Mesothelial cell of epicardium (in vitro differentiated cells): ENCODE measurements at regions not wholly inside any gene's neighbourhood (a gene's known extent, or its start where the extent isn't known, plus 50 kb on each side); places are given as distances from the start of the nearest gene placed in this dataset.

ENCODE experiments used
- DNase-seq, 2 experiments: peaks; one replicate each; pipeline ENCODE4 v3.0.0; 2021; ENCODE audit warnings: low spot score in 2 of 2; ENCODE audit not compliant: unreplicated experiment in 2 of 2
- H3K27ac Mint-ChIP-seq: 2 replicates; pipeline ENCODE4 v1.8.0; 2021; ENCODE audit warnings: mixed read lengths
- H3K27me3 Mint-ChIP-seq: 2 replicates; pipeline ENCODE4 v1.8.0; 2021; ENCODE audit warnings: low read depth, mixed read lengths
- H3K36me3 Mint-ChIP-seq: 2 replicates; pipeline ENCODE4 v1.8.0; 2021; ENCODE audit warnings: mixed read lengths
- H3K4me1 Mint-ChIP-seq: 2 replicates; pipeline ENCODE4 v1.8.0; 2021; ENCODE audit warnings: mixed read lengths
- H3K4me3 Mint-ChIP-seq: 2 replicates; pipeline ENCODE4 v1.8.0; 2021; ENCODE audit warnings: mild to moderate bottlenecking, moderate library complexity, mixed read lengths
- H3K9me3 Mint-ChIP-seq: 2 replicates; pipeline ENCODE4 v1.8.0; 2021; ENCODE audit warnings: mixed read lengths
- TF ChIP-seq, protein P1 (sequence below): fragments of 200-600 bp; sonication (generic); IDR thresholded peaks from one replicate; pipeline ENCODE4 v1.5.0; 2021; ENCODE audit warnings: antibody characterized with exemption; ENCODE audit not compliant: unreplicated experiment

DNA sequence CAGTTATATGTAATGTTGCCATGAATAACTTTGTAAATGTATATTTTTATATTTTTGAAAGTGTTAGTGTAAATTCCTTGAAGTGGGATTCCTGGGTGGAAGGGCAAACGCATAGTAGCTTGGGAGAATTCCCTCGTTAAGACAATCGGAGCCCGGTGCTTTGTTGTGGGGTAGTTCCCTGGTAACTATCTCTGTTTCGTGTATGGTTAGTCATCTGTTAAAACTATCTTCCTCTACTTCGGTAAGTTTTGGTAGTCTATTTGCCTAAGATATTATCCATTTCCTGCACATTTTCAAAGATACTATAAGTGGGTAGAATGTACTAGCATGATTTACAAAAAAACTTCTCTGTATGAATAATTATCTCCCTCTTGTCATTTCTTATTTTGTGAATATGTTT, 113.8 kb upstream of the NRXN1 start:
- H3K36me3 Mint-ChIP-seq: no peaks in the 10 kb centered on the region
- H3K27me3 Mint-ChIP-seq: no peaks in the 10 kb centered on the region
- no peak overlapping the region for H3K4me3 Mint-ChIP-seq
- no peak overlapping the region for H3K27ac Mint-ChIP-seq
- peaks cover 5% of the 10 kb centered on the region for H3K9me3 Mint-ChIP-seq
- H3K4me1 Mint-ChIP-seq: no peaks in the 10 kb centered on the region
- DNase-seq: no peak
- TF ChIP-seq, protein P1, sequence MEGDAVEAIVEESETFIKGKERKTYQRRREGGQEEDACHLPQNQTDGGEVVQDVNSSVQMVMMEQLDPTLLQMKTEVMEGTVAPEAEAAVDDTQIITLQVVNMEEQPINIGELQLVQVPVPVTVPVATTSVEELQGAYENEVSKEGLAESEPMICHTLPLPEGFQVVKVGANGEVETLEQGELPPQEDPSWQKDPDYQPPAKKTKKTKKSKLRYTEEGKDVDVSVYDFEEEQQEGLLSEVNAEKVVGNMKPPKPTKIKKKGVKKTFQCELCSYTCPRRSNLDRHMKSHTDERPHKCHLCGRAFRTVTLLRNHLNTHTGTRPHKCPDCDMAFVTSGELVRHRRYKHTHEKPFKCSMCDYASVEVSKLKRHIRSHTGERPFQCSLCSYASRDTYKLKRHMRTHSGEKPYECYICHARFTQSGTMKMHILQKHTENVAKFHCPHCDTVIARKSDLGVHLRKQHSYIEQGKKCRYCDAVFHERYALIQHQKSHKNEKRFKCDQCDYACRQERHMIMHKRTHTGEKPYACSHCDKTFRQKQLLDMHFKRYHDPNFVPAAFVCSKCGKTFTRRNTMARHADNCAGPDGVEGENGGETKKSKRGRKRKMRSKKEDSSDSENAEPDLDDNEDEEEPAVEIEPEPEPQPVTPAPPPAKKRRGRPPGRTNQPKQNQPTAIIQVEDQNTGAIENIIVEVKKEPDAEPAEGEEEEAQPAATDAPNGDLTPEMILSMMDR: no peak

DNA sequence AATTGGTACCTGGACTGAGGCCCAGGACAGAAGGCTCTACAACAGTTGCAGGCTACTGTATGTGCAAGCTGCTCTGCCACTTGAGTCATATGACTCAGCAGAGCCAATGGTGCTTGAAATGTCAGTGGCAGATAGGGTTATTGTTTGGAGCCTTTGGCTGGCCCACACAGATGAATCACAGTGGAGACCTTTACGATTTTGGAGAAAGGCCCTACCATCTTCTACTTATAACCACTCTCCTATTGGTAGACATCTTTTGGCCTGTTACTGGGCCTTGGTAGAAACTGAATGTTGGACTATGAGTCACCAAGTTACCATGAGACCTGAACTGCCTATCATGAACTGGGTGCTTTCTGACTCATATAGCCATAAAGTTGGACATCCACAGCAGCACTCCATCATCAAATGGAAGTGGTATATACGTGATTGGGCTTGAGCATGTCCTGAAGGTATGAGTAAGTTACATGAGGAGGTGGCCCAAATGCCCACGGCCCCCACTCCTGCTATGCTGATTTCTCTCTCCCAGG, 88.9 kb upstream of the NRXN1 start:
- no peaks in the 10 kb centered on the region for H3K27me3 Mint-ChIP-seq
- no peak for DNase-seq
- H3K27ac Mint-ChIP-seq: no peak overlapping the region
- TF ChIP-seq, protein P1: no peak
- H3K4me1 Mint-ChIP-seq: no peaks in the 10 kb centered on the region
- no peak overlapping the region for H3K4me3 Mint-ChIP-seq
- no peaks in the 10 kb centered on the region for H3K36me3 Mint-ChIP-seq
- peaks cover 5% of the 10 kb centered on the region for H3K9me3 Mint-ChIP-seq

DNA sequence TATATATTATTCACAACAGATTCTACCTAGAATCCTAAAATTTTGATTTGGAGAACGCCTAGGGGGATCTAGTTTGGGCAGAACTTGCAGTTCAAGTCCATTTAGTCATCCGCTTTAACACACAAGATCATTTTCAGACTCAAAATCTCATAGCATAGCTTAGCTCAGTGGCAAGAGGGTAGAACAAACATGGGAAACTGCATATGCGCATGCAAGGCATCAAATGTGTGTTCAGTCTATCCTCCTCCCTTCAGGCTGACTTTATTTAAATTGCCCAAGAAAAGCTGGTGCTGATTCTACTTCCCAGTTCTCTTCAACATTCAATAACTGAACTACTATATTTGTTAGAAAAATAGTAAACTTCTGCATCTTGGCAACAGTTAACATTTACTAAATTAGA, 79.6 kb upstream of the NRXN1 start:
- no peak overlapping the region for H3K27ac Mint-ChIP-seq
- no peak overlapping the region for H3K4me3 Mint-ChIP-seq
- no peak for DNase-seq
- no peaks in the 10 kb centered on the region for H3K36me3 Mint-ChIP-seq
- no peaks in the 10 kb centered on the region for H3K9me3 Mint-ChIP-seq
- H3K4me1 Mint-ChIP-seq: peaks cover 20% of the 10 kb centered on the region
- no peaks in the 10 kb centered on the region for H3K27me3 Mint-ChIP-seq
- TF ChIP-seq, protein P1: no peak

DNA sequence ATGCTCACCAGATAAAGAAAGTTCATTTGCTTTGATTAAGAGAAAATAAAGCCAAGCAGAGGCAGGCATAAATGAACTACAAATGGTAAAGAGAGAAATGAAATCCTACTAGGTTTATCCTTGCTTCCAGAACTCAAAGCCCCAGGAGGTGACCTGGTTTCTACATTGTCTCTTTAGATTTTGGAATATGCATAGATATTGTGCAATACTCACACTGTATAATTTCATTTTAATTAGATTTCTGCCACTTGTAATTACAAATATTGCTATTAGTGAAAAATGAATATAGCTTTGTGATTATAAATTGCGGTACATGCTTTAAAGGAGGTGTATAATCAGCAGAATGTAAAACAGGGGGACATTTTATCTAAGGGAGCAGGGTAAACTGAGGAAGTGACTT, 76.9 kb upstream of the NRXN1 start:
- Mint-ChIP-seq H3K27me3 (no peaks in the 10 kb centered on the region), H3K36me3 (no peaks in the 10 kb centered on the region), H3K9me3 (no peaks in the 10 kb centered on the region), H3K4me1 (peaks cover 20% of the 10 kb centered on the region), H3K4me3 (no peak overlapping the region), H3K27ac (no peak overlapping the region)
- DNase-seq: no peak
- TF ChIP-seq, protein P1: no peak

DNA sequence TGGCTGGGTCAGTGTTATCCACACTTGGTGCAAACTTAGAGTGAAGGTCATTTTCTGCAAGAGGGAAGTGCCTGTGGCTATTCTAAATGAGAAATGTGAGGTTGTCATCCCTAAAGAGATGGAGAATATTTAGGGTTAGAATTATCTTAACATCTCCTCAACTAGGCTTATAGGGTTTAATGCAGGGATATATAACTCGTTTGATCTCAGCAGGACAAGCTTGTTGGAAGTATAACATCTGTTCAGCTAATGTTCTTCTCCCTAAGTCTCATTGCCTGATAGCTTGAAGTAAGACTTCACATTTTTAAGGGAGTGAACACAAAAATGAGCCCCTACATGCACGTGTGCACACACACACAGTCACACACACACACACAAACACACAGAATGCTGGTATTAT, 75.9 kb upstream of the NRXN1 start:
- peaks cover 27% of the 10 kb centered on the region for H3K4me1 Mint-ChIP-seq
- H3K27me3 Mint-ChIP-seq: no peaks in the 10 kb centered on the region
- no peak overlapping the region for H3K27ac Mint-ChIP-seq
- no peak overlapping the region for H3K4me3 Mint-ChIP-seq
- no peak for DNase-seq
- H3K36me3 Mint-ChIP-seq: no peaks in the 10 kb centered on the region
- TF ChIP-seq, protein P1: no peak
- H3K9me3 Mint-ChIP-seq: no peaks in the 10 kb centered on the region

DNA sequence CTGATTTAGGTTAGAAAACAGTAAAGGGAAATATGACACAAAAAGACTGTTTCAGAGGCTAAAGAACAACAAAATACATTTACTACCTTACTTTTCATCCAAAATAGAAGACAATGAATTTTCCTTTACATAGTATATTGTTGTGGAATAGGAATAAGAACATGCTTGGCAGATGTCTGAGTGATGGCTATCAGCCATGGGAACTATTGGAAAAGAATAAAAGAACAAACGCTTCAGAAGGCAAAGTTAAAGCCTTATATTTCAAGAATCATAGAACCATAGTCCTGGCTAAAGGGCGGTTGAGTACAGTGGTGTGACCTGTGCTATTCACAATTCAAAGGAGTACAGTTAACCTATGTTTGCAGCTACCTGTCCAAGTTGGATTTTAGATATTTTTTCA, 73.9 kb upstream of the NRXN1 start:
- Mint-ChIP-seq H3K4me3 (no peak overlapping the region), H3K27me3 (no peaks in the 10 kb centered on the region), H3K9me3 (no peaks in the 10 kb centered on the region), H3K36me3 (no peaks in the 10 kb centered on the region), H3K4me1 (peaks cover 27% of the 10 kb centered on the region), H3K27ac (no peak overlapping the region)
- no peak for DNase-seq
- TF ChIP-seq, protein P1: no peak
